HepG2 (cell line): ENCODE measurements at regions not wholly inside any gene's neighbourhood (a gene's known extent, or its start where the extent isn't known, plus 50 kb on each side); places are given as distances from the start of the nearest gene placed in this dataset.

ENCODE experiments used
- EZH2 ChIP-seq: conservative IDR thresholded peaks from 2 replicates; pipeline ENCODE4 v1.6.1; 2012; ENCODE audit warnings: mild to moderate bottlenecking, low read depth, low read length, moderate library complexity
- MXI1 ChIP-seq: IDR thresholded peaks from 3 replicates; pipeline ENCODE4 v1.6.1; 2012; ENCODE audit warnings: low read depth, low read length, inconsistent platforms, borderline replicate concordance
- PITX1 ChIP-seq: sonication (generic); formaldehyde crosslinking; IDR thresholded peaks from 2 replicates; pipeline ENCODE4 v1.5.1; 2020; ENCODE audit warnings: mild to moderate bottlenecking, missing genetic modification reagents
- SMC3 ChIP-seq: IDR thresholded peaks from 2 replicates; pipeline ENCODE4 v1.6.1; 2011; ENCODE audit warnings: low read length, improper control_type of control experiment
- SP1 ChIP-seq, 2 experiments: fragments of 450-650 bp in 1 of 2; sonication (generic) in 1 of 2; formaldehyde crosslinking in 1 of 2; IDR thresholded peaks; 2 replicates each; pipeline versions ENCODE4 v1.4.0 to v1.6.1; 2016 to 2020; ENCODE audit warnings: missing genetic modification reagents in 1 of 2
- TBP ChIP-seq: sonication (generic); formaldehyde crosslinking; IDR thresholded peaks from 2 replicates; pipeline ENCODE4 v1.5.0; 2020; ENCODE audit warnings: missing genetic modification reagents
- ZFP41 ChIP-seq: sonication (generic); formaldehyde crosslinking; IDR thresholded peaks from 2 replicates; pipeline ENCODE4 v1.4.0; 2020; ENCODE audit warnings: mild to moderate bottlenecking, missing genetic modification reagents, borderline replicate concordance
- ZNF326 ChIP-seq: sonication (generic); formaldehyde crosslinking; IDR thresholded peaks from 2 replicates; pipeline ENCODE4 v1.4.0; 2020; ENCODE audit warnings: missing genetic modification reagents, borderline replicate concordance
- ZNF589 ChIP-seq: sonication (generic); formaldehyde crosslinking; conservative IDR thresholded peaks from 2 replicates; pipeline ENCODE4 v1.8.0; 2022; ENCODE audit warnings: mild to moderate bottlenecking, moderate library complexity, missing genetic modification reagents
- TF ChIP-seq, protein P1 (sequence below): sonication (generic); formaldehyde crosslinking; IDR thresholded peaks from 2 replicates; pipeline ENCODE4 v1.5.0; 2020; ENCODE audit warnings: mild to moderate bottlenecking, missing genetic modification reagents, moderate library complexity
- TF ChIP-seq, protein P2 (sequence below): sonication (generic); formaldehyde crosslinking; IDR thresholded peaks from 2 replicates; pipeline ENCODE4 v1.4.0; 2020; ENCODE audit warnings: missing genetic modification reagents

DNA sequence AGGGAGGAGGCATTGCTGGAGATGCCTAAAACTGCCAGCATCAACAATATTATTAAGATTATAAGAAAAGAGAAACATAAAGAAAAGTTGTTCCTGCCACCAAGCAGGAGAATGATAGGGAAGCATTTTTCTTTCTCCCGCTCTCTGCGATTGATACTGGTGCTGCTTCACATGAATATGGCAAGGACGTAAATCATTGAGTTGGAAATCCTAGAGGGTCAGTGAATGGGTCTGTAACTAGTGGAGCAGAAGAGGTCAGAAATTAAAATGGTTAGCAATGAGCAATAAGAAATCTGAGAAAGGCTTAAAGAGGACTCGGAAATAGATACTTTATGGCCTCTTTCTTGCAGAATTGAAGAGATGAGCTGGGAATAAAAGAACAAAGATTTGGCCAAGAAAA lies 631.7 kb downstream of the BCL11A start:
- TF ChIP-seq EZH2 (no peak), SP1 (IDR thresholded peaks at IDR 0.05) (no peak), SP1 (CRISPR knock-in tag; IDR thresholded peaks at IDR 0.05) (no peak), ZFP41 (CRISPR knock-in tag) (no peak), ZNF589 (CRISPR knock-in tag) (no peak), ZNF326 (CRISPR knock-in tag) (no peak), MXI1 (no peak), TBP (CRISPR knock-in tag) (no peak), PITX1 (CRISPR knock-in tag) (no peak), SMC3 (no peak)
- TF ChIP-seq, protein P1, sequence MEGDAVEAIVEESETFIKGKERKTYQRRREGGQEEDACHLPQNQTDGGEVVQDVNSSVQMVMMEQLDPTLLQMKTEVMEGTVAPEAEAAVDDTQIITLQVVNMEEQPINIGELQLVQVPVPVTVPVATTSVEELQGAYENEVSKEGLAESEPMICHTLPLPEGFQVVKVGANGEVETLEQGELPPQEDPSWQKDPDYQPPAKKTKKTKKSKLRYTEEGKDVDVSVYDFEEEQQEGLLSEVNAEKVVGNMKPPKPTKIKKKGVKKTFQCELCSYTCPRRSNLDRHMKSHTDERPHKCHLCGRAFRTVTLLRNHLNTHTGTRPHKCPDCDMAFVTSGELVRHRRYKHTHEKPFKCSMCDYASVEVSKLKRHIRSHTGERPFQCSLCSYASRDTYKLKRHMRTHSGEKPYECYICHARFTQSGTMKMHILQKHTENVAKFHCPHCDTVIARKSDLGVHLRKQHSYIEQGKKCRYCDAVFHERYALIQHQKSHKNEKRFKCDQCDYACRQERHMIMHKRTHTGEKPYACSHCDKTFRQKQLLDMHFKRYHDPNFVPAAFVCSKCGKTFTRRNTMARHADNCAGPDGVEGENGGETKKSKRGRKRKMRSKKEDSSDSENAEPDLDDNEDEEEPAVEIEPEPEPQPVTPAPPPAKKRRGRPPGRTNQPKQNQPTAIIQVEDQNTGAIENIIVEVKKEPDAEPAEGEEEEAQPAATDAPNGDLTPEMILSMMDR (CRISPR knock-in tag) = no peak
- TF ChIP-seq, protein P2, sequence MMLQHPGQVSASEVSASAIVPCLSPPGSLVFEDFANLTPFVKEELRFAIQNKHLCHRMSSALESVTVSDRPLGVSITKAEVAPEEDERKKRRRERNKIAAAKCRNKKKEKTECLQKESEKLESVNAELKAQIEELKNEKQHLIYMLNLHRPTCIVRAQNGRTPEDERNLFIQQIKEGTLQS (CRISPR knock-in tag) = no peak
